Liver (tissue), 3 donors: ENCODE measurements at regions not wholly inside any gene's neighbourhood (a gene's known extent, or its start where the extent isn't known, plus 50 kb on each side); places are given as distances from the start of the nearest gene placed in this dataset.

Experiments
- GABPA ChIP-seq, 2 donors: IDR thresholded peaks in 1 of 2; conservative IDR thresholded peaks in 1 of 2; 2 replicates each; pipeline ENCODE4 v1.6.1; 2016; ENCODE audit warnings: antibody characterized with exemption in 2 of 2, mild to moderate bottlenecking in 1 of 2, moderate library complexity in 1 of 2
- HNF4A ChIP-seq, 2 donors: conservative IDR thresholded peaks; 2 replicates each; pipeline ENCODE4 v1.6.1; 2016; ENCODE audit warnings: antibody characterized with exemption in 2 of 2, mild to moderate bottlenecking in 2 of 2
- JUND ChIP-seq, 2 donors: IDR thresholded peaks; 2 replicates each; pipeline ENCODE4 v1.6.1; 2016; ENCODE audit warnings: antibody characterized with exemption in 2 of 2
- YY1 ChIP-seq: IDR thresholded peaks from 2 replicates; pipeline ENCODE4 v1.6.1; 2016; ENCODE audit warnings: antibody characterized with exemption, mild to moderate bottlenecking
- TF ChIP-seq, protein P1 (sequence below): IDR thresholded peaks from 2 replicates; pipeline ENCODE4 v1.6.1; 2016; ENCODE audit warnings: antibody characterized with exemption
- TF ChIP-seq, protein P2 (sequence below): fragments of 150-350 bp; IDR thresholded peaks from 2 replicates; pipeline ENCODE4 v1.5.1; 2017; ENCODE audit warnings: improper control_type of control experiment, low read depth, low read length; ENCODE audit not compliant: missing input control
- donor health status: healthy.
- donor health status: healthy.

DNA sequence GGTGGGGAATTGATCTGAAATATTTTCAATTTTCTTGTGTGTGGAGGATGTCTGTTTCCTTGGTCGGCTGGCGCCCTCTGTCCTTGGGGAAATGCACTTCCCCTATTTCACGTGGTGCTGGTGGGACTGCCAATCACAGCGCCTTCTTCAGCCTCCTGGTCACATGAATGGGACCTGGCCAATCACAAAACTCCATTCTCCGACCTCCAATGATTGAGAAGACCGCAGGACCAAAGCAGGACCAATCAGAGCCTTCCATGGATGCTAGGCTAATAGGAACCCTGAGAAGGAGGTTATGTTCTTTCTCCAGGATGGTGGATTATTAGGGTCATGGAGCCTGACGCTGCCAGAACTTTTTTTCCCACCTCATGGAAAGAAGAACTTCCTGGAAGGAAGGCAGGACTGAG lies 188.7 kb downstream of the TTC8 start:
- TF ChIP-seq, protein P1, sequence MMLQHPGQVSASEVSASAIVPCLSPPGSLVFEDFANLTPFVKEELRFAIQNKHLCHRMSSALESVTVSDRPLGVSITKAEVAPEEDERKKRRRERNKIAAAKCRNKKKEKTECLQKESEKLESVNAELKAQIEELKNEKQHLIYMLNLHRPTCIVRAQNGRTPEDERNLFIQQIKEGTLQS, result no peak
- TF ChIP-seq, protein P2, sequence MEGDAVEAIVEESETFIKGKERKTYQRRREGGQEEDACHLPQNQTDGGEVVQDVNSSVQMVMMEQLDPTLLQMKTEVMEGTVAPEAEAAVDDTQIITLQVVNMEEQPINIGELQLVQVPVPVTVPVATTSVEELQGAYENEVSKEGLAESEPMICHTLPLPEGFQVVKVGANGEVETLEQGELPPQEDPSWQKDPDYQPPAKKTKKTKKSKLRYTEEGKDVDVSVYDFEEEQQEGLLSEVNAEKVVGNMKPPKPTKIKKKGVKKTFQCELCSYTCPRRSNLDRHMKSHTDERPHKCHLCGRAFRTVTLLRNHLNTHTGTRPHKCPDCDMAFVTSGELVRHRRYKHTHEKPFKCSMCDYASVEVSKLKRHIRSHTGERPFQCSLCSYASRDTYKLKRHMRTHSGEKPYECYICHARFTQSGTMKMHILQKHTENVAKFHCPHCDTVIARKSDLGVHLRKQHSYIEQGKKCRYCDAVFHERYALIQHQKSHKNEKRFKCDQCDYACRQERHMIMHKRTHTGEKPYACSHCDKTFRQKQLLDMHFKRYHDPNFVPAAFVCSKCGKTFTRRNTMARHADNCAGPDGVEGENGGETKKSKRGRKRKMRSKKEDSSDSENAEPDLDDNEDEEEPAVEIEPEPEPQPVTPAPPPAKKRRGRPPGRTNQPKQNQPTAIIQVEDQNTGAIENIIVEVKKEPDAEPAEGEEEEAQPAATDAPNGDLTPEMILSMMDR, result no peak
- no peak for TF ChIP-seq GABPA (IDR thresholded peaks at IDR 0.05 in 1 of 2, conservative IDR thresholded peaks at IDR 0.05 in 1 of 2)
- no peak for TF ChIP-seq YY1
- no peak for TF ChIP-seq JUND (IDR thresholded peaks at IDR 0.05)
- no peak for TF ChIP-seq HNF4A (conservative IDR thresholded peaks at IDR 0.05)
